Uterus (tissue), 2 donors: ENCODE measurements at regions not wholly inside any gene's neighbourhood (a gene's known extent, or its start where the extent isn't known, plus 50 kb on each side); places are given as distances from the start of the nearest gene placed in this dataset.

Source experiments
- POLR2A ChIP-seq, 2 donors: fragments of 450-650 bp; IDR thresholded peaks; one replicate each; pipeline ENCODE4 v1.6.1; 2016; ENCODE audit warnings: antibody characterized with exemption in 2 of 2, mild to moderate bottlenecking in 1 of 2, moderate library complexity in 1 of 2
- TF ChIP-seq, protein P1 (sequence below), 4 experiments: fragments of 200-600 bp in 2 of 4; fragments of 450-650 bp in 2 of 4; sonication (generic) in 2 of 4; IDR thresholded peaks; one replicate each; pipeline ENCODE4 v1.5.1; 2016 to 2019; ENCODE audit warnings: antibody characterized with exemption in 4 of 4, mild to moderate bottlenecking in 2 of 4, moderate library complexity in 1 of 4

DNA sequence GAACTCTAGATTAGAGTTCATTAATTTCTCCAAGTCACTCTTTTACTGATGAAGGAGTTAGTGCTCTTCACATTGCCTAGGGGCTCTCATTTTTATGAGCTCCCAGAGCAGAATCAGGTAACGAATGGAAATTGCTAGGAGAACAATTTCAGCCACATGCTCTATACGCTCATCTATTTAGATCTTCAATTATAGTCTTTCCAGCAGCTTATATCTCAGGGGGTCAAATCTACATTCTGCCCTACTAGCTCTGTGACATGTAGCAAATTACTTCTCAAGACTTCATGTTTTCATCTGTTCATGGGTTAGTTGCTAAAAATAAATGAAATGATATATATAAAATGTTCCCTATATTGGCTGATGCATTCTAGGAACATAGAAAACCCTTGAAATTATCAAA is 183.6 kb downstream of the PLPP3 start:
- TF ChIP-seq, protein P1, sequence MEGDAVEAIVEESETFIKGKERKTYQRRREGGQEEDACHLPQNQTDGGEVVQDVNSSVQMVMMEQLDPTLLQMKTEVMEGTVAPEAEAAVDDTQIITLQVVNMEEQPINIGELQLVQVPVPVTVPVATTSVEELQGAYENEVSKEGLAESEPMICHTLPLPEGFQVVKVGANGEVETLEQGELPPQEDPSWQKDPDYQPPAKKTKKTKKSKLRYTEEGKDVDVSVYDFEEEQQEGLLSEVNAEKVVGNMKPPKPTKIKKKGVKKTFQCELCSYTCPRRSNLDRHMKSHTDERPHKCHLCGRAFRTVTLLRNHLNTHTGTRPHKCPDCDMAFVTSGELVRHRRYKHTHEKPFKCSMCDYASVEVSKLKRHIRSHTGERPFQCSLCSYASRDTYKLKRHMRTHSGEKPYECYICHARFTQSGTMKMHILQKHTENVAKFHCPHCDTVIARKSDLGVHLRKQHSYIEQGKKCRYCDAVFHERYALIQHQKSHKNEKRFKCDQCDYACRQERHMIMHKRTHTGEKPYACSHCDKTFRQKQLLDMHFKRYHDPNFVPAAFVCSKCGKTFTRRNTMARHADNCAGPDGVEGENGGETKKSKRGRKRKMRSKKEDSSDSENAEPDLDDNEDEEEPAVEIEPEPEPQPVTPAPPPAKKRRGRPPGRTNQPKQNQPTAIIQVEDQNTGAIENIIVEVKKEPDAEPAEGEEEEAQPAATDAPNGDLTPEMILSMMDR (IDR thresholded peaks at IDR 0.05), result no peak
- TF ChIP-seq POLR2A (IDR thresholded peaks at IDR 0.05), result no peak
